ENCODE measurements at regions not wholly inside any gene's neighbourhood (a gene's known extent, or its start where the extent isn't known, plus 50 kb on each side); places are given as distances from the start of the nearest gene placed in this dataset.

GRCh38 chr1:107003972-107004371 is 52.5 kb upstream of the PRMT6 start:
- DNase-seq (no peak), ATAC-seq (ENCODE audit: low FRiP score in 2 of 2) (no peak)
- Histone ChIP-seq H3K9me3 (no peaks in the 10 kb centered on the region), H3K27me3 (no peaks in the 10 kb centered on the region), H3K4me3 (no peak overlapping the region), H3K4me1 (no peaks in the 10 kb centered on the region), H3K36me3 (no peaks in the 10 kb centered on the region), H3K27ac (no peak overlapping the region)
- TF ChIP-seq POLR2A (IDR thresholded peaks at IDR 0.05) (no peak), POLR2AphosphoS5 (IDR thresholded peaks at IDR 0.05) (no peak)

- TF ChIP-seq EP300 (IDR thresholded peaks at IDR 0.05) (no peak), POLR2A (IDR thresholded peaks at IDR 0.05) (no peak), CTCF (IDR thresholded peaks at IDR 0.05) (no peak), POLR2AphosphoS5 (IDR thresholded peaks at IDR 0.05) (no peak)
- no peak for DNase-seq
- H3K4me3 ChIP-seq = no peak overlapping the region
- no peaks in the 10 kb centered on the region for H3K36me3 ChIP-seq
- no peak overlapping the region for H3K27ac ChIP-seq
- ATAC-seq (ENCODE audit: low FRiP score in 2 of 2) = no peak
- no peaks in the 10 kb centered on the region for H3K9me3 ChIP-seq
- no peaks in the 10 kb centered on the region for H3K27me3 ChIP-seq
- no peaks in the 10 kb centered on the region for H3K4me1 ChIP-seq
Observed at GRCh38 chr1:107004421-107004820, 52.1 kb upstream of the PRMT6 start.

Small RNA genes in the stretch of these regions (small RNA-seq; reads per million reads assigned to genes)
- gene AL596327.1 = 0 reads per million in 4 donors
- gene SEPT2P1 = 0 to 0.11 (median 0) reads per million in 4 donors
